EH (cell line): ENCODE measurements at regions not wholly inside any gene's neighbourhood (a gene's known extent, or its start where the extent isn't known, plus 50 kb on each side); places are given as distances from the start of the nearest gene placed in this dataset.
"Not testable (repeated sequence)": the region's sequence is repeated elsewhere in the genome, so short reads cannot be mapped to it uniquely, and the experiment has no call there.

Experiments used
- DNase-seq: peaks from one replicate; pipeline ENCODE4 v3.0.0-alpha.2; 2015; ENCODE audit warnings: low read depth

DNA sequence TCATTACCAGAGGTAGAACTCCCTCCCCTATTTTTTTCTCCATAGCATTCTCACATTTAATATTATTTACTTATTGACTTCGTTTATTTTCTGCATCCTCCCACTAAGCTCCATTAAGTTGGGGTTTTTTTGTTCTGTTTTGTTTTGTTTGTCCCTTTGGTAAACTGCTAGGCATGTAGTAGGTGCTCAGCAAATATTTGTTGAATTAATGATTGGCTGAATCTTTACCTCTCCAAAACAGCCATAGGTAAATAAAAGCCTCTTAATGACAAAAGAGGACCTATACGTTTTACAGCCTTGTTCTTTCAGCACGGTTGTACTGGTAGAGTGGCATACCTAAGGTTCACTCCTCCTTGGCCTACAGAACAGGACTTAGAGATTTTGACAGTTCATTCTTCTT, 52.0 kb downstream of the PRORP start:
- DNase-seq: no peak

DNA sequence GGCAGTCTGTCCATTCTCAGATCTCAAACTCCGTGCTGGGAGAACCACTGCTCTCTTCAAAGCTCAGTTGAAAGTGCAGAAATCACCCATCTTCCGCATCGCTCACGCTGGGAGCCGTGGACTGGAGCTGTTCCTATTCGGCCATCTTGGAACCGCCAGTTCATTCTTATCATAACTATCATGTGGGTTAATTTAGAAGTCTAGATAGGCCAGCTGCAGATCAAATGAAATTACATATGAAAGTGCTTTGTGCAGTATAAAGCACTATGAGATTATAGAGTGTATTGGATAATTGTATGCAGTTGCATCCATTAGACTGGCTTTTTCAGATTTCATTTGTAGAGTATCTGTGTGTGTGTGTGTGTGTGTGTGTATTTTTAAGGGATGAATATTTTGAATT, 57.8 kb downstream of the PRORP start:
- no peak for DNase-seq

DNA sequence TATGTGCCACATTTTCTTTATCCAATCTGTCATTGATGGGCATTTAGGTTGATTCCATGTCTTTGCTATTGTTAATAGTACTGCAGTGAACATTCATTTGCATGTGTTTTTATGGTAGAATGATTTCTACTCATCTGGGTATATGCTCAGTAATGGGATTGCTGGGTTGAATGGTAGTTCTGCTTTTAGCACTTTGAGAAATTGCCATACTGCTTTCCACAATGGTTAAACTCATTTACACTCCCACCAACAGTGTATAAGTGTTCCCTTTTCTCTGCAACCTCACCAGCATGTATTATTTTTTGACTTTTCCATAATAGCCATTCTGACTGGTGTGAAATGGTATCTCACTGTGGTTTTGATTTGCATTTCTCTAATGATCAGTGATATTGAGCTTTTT, 62.5 kb downstream of the PRORP start:
- not testable (repeated sequence) for DNase-seq

DNA sequence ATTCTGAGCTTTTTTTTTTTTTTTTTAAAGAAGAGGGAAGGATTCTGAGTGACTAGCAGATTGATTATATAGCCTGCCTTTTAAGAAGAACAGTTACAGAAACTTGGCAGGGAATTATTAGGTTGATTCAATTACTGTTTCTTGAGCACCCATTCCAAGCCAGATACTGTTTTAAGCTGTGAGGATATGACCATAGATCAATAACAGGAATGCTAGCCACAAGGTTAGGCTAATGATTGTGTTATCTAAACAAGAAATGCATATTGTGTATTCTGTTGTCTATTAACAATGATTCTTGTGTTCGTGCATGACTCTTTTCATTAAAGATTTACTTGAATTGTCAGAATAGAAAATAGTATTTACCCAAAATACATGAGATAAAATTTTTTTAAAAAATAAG, 67.1 kb downstream of the PRORP start:
- DNase-seq: no peak

DNA sequence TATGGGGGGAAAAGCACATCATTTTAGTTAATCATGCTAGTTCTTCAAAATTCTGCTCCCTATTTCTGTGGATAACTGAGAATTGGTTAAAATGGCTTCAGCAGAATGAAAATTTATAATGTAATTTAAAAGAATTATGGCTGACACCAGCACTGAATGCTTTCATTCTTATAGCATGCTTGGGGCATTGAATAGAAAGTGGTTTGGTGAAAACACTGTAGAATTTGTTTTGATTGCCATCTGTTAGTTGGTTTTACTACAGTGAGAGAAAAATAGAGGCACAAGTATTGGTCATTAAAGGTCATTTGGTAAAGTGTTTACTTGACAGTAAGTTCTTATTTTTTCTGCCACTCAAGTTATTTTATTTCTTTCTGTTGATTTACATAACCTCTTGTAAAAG, 70.8 kb downstream of the PRORP start:
- no peak for DNase-seq

DNA sequence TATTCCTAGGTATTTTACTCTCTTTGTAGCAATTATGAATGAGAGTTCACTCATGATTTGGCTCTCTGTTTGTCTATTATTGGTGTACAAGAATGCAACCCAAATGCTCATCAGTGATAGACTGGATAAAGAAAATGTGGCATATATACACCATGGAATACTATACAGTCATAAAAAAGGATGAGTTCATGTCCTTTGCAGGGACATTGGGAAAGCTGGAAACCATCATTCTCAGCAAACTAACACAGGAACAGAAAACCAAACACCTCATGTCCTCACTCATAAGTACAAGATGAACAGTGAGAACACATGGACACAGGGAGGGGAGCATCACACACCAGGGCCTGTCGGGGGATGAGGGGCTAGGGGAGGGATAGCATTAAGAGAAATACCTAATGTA, 71.8 kb downstream of the PRORP start:
- not testable (repeated sequence) for DNase-seq

DNA sequence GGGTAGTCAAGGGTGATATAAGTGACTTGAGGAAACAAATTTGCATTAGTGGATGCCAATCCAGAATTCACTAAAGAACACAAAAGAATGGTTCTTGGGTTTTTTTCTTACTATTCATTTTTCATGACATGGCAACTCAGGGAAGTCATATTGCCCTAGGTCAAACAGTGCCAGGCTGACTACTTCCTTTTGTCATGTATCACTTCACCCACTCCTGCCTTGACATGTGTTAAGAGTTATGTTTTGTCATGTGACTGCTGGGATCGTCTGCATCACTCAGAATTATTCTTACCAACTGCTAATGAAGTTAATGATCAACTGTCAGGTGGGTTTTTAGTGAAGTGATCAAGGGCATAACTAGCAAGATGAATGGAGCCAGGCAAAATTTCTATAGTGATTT, 74.2 kb downstream of the PRORP start:
- DNase-seq: peak; percentile 16

DNA sequence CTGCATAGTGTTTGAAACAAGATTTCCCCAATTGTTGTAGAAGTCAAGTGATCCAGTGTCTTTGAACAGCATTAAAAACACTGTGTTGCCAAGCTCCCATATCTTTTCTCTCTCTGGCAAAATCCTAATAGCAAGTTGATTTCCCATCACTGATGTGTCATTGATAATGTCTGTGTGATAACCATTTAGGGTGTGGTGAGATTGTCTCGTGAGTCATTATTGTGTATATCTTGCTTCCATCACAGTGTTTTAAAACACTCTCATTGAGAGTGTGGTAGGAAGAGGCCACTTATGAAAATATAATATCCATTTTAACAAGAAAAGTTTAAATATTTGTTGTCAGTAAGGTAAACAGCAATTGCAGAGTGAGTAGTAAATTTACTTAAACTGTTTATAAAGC, 74.7 kb downstream of the PRORP start:
- DNase-seq: peak; percentile 62

DNA sequence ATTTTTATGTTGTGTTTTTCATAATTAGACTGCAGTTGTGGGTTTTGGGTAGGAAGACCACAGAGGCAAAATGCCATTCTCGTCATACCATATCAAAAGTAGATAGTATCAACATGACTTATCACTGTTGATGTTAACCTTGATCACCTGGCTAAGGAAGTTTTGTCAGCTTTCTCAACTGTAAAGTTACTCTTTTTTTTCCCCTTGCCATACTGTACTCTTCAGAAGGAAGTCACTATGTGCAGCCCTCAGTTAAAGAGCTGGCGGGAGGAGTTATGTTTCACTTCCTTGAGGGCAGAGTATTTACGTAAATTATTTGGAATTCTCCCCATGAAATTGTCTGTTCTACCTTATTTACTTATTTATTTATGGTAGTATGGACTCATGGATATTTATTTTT, 78.7 kb downstream of the PRORP start:
- no peak for DNase-seq

DNA sequence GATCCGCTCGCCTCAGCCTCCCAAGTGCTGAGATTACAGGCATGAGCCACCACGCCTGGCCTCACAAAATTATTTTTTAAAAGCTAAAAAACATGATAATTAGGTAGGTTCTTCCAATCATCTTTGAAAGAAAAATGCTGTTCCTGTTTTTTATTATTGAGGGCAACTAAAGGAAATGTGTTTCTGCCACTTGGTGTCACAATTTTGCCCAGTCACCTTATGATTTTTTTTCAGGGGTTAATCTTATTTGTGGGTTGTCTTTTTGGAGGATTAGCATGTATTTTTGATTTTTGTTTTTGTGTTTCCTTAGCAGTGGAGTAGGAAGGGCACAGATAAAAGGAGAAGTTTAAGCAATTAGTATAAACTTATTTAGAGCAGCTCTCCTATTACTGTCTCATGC, 79.8 kb downstream of the PRORP start:
- DNase-seq: no peak

DNA sequence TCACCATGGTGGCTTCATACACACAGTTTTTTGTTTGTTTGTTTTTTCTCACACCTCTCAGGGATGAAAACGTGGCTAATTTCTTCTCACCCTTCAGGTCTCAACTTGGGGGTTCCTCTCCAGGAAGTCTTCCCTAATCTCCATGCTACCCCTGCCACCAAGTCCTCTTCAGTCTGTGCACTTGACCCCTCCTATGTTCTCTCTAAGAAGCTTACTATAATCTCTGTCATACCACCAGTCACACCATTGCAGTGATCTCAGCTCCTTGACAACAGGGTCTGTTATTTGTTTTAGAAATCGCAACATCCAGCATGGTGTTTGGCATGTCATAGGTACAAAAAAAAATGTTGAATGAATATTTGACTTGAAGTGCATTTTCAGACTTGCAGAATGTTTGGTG, 83.4 kb downstream of the PRORP start:
- DNase-seq: no peak

DNA sequence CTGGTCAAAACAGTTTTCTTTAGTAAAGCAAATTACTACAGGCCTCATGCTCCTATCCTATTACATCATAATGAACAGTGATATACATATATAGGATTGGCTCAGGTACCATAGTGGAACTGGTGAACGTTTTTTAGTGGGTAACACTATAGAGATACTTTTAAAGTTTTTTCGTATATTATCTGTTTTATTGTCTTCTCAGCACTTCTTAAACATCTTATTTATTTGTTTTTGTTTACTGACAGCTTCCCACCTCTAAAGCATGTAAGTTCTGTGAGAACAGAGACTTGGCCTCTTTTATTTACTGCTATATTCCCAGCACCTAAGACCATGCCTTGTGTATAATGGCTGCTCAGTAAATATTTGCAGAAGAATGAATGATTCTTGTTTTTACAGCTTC, 81.1 kb upstream of the PSMA6 start:
- DNase-seq: no peak

DNA sequence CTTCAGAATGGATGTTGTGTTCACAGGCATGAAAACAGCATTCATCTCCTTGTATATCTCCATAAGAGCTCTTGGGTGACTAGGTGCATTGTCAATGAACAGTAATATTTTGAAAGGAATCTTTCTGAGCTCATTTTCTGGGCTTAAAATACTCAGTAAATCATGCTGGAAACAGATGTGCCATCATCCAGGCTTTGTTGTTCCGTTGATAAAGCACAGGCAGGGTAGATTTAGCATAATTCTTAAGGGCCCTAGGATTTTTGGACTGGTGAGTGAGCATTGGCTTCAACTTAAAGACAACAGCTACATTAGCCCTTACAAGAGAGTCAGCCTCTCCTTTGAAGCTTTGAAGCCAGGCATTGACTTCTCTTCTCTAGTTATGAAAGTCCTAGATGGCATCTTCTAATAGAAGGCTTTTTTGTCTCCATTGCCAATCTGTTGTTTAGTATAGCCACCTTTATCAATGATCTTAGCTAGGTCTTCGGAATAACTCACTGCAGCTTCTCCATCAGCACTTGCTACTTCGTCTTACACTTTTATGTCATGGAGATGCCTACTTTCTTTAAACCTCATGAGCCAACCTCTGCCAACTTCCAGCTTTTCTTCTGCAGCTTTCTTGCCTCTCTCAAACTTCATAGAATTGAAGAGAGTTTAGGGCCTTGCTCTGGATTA, 79.6 kb upstream of the PSMA6 start:
- DNase-seq: no peak

DNA sequence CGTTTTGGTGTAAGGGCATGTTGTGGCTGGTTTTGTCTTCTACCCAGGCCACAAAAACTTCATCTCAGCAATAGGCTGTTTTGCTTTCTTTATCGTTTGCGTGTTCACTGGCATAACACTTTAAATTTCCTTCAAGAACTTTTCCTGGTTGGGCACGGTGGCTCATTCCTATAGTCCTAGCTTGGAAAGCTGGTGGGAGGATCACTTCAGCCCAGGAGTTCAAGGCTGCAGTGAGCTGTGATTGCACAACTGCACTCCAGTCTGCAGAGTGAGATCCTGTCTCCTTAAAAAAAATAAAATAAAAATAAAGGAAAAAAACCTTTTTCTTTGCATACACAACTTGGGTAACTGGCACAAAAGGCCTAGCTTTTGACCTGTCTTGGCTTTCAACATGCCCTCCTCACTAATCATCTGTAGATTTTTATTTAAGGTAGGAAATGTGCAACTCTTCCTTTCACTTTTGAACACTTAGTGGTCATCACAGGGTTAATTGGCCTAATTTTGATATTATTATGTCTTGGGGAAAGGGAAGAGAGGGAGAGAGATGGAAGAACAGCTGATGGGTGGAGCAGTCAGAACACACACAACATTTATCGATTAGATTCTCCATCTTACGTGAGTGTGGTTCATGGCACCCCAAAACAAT, 78.9 kb upstream of the PSMA6 start:
- DNase-seq: no peak

DNA sequence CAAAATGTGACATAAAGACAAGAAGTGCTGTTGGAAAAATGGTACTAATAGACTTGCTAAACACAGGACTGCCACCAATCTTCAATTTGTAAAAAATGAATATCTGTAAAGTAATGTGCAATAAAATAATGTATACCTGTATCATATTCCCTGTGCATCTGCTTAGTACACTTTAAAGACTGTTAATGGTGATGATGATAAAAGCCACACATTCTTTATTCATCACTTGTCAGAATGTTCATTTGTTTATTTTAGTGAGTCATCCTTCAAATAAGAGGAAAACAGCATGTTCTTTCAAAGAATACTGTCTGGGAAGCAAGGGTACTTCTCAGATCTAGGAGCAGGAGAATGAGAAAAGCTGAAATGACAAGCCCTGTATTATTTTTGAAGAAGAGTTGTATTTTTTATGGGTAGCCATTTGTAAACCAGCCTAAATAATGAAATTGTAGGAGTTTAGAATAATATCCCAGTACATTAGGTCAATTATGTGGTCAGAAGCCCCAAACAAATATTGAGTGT, 78.3 kb upstream of the PSMA6 start:
- peak; percentile 61 for DNase-seq

DNA sequence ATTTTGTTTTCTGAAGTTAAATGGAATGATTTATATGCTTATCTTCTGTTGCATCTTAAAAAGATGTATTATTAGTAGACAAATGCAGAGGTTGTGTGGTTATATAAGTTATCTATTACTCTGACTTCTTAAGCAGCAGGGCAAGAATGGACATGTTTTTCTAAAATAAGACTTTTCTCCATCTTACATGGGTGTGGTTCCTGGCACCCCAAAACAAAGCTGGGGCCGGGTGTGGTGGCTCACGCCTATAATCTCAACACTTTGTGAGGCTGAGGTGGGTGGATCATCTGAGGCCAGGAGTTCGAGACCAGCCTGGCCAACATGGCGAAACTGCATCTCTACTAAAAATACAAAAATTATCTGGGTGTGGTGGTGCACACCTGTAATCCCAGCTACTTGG, 77.8 kb upstream of the PSMA6 start:
- not testable (repeated sequence) for DNase-seq

DNA sequence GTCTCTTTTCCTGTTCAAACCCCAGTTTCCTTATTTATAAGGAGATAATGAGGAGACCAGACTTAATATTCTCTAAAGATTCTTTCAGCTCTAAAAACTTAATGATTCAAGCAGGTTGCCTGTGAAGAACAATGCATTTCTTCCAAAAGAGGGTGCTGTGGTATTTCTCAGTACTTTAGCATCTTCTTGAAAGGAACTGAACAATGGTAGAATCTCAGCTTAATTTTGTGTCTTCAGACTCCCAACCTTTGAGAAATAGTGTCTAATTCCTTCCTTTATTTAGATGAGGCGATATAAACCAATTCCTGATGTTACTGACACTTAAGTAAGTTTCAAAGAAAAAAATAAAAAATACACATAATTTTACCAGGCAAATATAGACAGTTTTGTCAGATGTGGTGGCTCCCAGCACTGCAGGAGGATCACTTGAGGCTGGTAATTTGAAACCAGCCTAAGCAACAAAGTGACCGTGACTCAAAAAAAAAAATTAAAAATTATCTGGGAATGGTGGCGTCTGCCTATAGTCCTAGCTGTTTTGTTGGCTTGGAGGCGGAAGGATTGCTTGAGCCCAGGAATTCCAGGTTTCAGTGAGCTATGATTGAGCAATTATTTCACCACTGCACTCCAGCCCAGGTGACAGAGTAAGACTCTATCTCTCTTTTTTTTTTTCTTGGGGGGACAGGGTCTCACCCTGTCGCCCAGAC, 76.9 kb upstream of the PSMA6 start:
- DNase-seq: peak; percentile 71

DNA sequence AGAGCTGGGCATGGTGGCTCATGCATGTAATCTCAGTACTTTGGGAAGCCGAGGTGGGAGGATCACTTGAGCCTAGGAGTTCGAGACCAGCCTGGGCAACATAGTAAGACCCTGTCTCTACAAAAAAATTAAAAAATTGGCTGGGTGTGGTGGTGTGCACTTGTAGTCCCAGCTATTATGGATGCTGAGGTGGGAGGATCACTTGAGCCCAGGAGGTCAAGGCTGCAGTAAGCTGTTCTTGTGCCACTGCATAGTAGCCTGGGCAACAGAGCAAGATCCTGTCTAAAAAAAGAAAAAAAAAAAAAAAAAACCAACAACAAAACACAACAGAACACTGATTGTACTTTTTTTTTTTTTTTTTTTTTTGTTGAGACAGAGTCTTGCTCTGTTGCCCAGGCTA, 74.0 kb upstream of the PSMA6 start:
- not testable (repeated sequence) for DNase-seq

DNA sequence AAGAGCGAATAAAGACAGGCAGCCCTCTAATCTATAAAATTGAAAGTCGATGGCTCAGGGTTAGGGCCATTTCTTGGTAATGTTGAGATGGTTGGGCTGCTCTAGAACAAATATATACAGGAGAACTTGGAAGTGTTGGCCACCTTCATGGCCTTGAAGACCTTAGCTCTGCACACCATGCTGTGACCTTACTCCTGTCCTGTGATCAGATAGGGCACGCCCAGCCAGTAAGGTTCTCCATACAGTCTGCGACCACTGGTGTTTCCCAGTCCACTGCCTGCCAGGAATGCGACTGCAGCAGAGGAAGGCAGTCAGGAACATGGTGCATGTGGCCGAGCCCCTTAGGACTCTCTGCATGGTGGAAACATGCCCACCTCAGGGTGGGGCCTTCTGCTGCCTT, 73.2 kb upstream of the PSMA6 start:
- DNase-seq: no peak

DNA sequence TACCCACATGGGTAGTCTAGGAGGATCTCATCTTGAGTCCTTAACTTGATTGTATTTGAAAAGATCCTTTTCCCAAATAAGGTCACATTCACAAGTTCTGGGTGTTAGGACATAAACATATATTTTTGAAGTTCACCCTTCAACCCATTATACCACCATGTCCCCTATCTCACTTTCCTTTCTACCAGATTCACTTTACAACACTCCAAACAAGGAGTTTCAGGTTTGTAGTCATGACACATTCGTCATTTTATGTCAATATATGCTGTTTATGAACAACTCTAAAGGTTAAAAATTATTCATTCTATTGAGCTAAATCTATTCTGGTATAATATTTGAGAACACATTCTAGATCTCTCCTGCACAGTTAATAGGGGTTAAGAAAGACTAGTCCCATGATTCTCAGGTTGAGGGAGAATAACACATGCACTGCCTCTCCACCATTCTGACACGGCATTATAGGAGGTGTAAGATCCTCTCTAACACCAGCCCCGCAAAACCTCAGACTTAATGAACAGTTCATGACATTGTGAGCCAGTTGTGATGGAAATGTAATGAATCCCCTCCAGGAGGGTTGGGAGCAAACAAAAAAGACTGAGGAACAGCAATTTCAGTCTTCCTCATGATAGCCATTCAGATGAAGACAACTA, 72.0 kb upstream of the PSMA6 start:
- no peak for DNase-seq

DNA sequence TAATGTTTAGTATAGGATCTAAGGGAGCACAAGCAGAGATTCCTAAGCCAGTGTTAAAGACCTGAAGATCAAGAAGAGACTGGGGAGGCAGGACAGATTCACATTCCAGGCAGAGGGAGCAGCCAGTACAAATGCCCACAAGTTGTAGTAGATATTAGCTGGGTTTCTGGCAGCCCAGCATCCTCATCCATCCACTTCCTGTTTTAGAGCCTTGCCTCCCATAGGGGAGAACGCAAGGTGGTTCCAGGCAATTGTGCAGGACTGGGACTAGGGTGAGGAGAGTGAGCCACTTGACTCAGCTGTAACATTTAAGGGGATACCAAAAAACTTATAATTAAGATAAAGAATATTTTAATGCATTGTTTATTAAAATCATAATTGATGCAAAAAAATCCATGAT, 71.3 kb upstream of the PSMA6 start:
- DNase-seq: peak; percentile 25

DNA sequence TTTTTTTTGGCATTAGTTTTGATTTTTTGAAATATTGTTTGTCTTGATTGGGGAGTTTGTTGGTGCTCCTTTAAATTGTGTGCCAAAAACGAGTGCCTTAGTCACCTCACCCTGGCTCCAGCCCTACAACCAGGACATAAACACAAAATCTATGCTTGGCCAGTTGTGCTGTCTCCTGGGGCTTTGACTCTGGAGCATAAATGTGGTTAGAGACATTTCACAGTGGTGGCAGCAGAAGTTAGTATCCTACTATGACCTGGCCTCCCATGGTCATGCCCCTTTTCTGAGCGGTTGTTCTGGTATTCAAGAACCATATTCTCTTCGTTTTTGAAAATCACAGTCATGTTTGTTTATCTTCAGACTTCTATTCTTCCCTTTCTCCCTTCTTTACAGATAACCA, 70.7 kb upstream of the PSMA6 start:
- DNase-seq: peak; percentile 36

DNA sequence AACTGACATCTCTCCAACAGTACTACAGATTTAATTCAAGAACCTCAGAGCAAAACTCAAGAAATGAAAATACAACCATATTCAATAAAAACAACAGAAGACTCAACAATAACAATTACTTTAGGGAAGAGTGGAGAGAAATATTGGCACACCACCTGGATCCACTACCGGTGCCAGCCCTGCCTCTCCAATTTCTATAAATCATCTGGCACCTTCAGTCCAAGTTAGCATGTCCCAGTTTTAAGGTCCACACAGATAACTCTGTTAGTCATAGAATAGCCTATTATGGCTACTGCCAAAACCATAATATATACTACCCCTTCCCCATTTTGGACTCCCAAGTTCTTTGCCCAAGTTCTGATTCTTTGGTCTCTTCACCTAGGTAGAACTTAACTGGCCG, 69.9 kb upstream of the PSMA6 start:
- no peak for DNase-seq
